Endothelial cell of umbilical vein (primary cell): ENCODE measurements at regions not wholly inside any gene's neighbourhood (a gene's known extent, or its start where the extent isn't known, plus 50 kb on each side); places are given as distances from the start of the nearest gene placed in this dataset.

Source experiments
- BruUV-seq: library from RNA; stranded (reverse); fragments of 400-500 nt; replicated peaks from 2 replicates; lab custom pipeline; 2021; lab: Mats Ljungman, UMichigan
- CTCF ChIA-PET: fragments of 300-600, 350-600 bp; sonication (Branson Sonifier 250); formaldehyde crosslinking; loops from one replicate; lab custom pipeline; 2021; ENCODE audit warnings: antibody characterized with exemption, inconsistent platforms; lab: Charles Lee
- POLR2A ChIA-PET: fragments of 300-600, 350-600 bp; sonication (Branson Sonifier 250); formaldehyde crosslinking; loops from one replicate; lab custom pipeline; 2021; ENCODE audit warnings: antibody characterized with exemption, inconsistent platforms; lab: Charles Lee
- DNase-seq: peaks from one replicate; pipeline ENCODE4 v3.0.0-alpha.2; 2011; ENCODE audit warnings: low read depth, low spot score
- FAIRE-seq: peaks from 2 replicates; lab custom pipeline; 2011; peaks lifted over from hg19 to GRCh38; lab: Jason Lieb, UNC
- H2AFZ ChIP-seq: 2 replicates; pipeline ENCODE4 v1.6.0; 2012; ENCODE audit warnings: low read depth, low read length, control low read depth, inconsistent platforms
- H3K27ac ChIP-seq: 2 replicates; pipeline ENCODE4 v1.5.1; 2011; ENCODE audit warnings: low read depth, mild to moderate bottlenecking, control low read depth, low read length, moderate library complexity; ENCODE audit not compliant: insufficient read depth
- H3K27me3 ChIP-seq, 2 experiments: 2 replicates each; pipeline versions ENCODE4 v1.6.0 to v1.6.1; 2011; ENCODE audit warnings: low read length in 2 of 2, mixed read lengths in 1 of 2; ENCODE audit not compliant: control insufficient read depth in 2 of 2, insufficient read depth in 2 of 2
- H3K36me3 ChIP-seq, 2 experiments: 2 replicates in 1 of 2; 3 replicates in 1 of 2; pipeline ENCODE4 v1.5.1; 2011; ENCODE audit warnings: low read length in 2 of 2, mild to moderate bottlenecking in 1 of 2, moderate library complexity in 1 of 2; ENCODE audit not compliant: control insufficient read depth in 2 of 2, insufficient read depth in 2 of 2; ENCODE audit errors: extremely low read depth in 1 of 2
- H3K4me1 ChIP-seq: 3 replicates; pipeline ENCODE4 v1.5.1; 2011; ENCODE audit warnings: mild to moderate bottlenecking, low read length; ENCODE audit not compliant: control insufficient read depth, insufficient read depth; ENCODE audit errors: extremely low read depth
- H3K4me2 ChIP-seq: 2 replicates; pipeline ENCODE4 v1.6.1; 2011; ENCODE audit warnings: low read length, control low read depth, mixed read lengths; ENCODE audit not compliant: insufficient read depth
- H3K4me3 ChIP-seq, 3 experiments: fragments of 200-600 bp in 1 of 3; sonication (generic), shearing (Covaris generic) in 1 of 3; replicated peaks in 1 of 3; 2 replicates each; pipeline ENCODE4 v1.5.1; 2011 to 2016; ENCODE audit warnings: control low read depth in 3 of 3, low read length in 3 of 3, mild to moderate bottlenecking in 2 of 3, inconsistent platforms in 1 of 3, low read depth in 1 of 3, moderate library complexity in 1 of 3; ENCODE audit not compliant: insufficient read depth in 1 of 3
- H3K79me2 ChIP-seq: 2 replicates; pipeline ENCODE4 v1.6.0; 2012; ENCODE audit warnings: low read length, inconsistent platforms; ENCODE audit not compliant: control insufficient read depth, insufficient read depth
- H3K9ac ChIP-seq: replicated peaks from 2 replicates; pipeline ENCODE3; 2011; ENCODE audit warnings: low read length, control low read depth; ENCODE audit not compliant: insufficient read depth; ENCODE audit errors: extremely low read depth
- H3K9me1 ChIP-seq: replicated peaks from 3 replicates; pipeline ENCODE4 v1.6.0; 2011; ENCODE audit warnings: mild to moderate bottlenecking, low read length; ENCODE audit not compliant: control insufficient read depth, insufficient read depth; ENCODE audit errors: extremely low read depth
- H3K9me3 ChIP-seq: replicated peaks from 2 replicates; pipeline ENCODE4 v1.5.1; 2012; ENCODE audit warnings: low read length, inconsistent platforms; ENCODE audit not compliant: control insufficient read depth, insufficient read depth
- H4K20me1 ChIP-seq: replicated peaks from 2 replicates; pipeline ENCODE3; 2011; ENCODE audit warnings: mild to moderate bottlenecking, low read length; ENCODE audit not compliant: control insufficient read depth, insufficient read depth; ENCODE audit errors: extremely low read depth
- CTCF ChIP-seq, 2 donors: IDR thresholded peaks; 1 replicate in 1 of 2; 2 replicates in 1 of 2; pipeline ENCODE4 v1.5.1; 2011; ENCODE audit warnings: low read length in 2 of 2, mild to moderate bottlenecking in 2 of 2, moderate library complexity in 2 of 2, control low read depth in 1 of 2, inconsistent platforms in 1 of 2, low read depth in 1 of 2; ENCODE audit not compliant: insufficient read depth in 1 of 2; ENCODE audit errors: extremely low read depth in 1 of 2
- EZH2 ChIP-seq: IDR thresholded peaks from 2 replicates; pipeline ENCODE4 v1.6.1; 2012; ENCODE audit warnings: borderline replicate concordance, low read depth, mild to moderate bottlenecking, moderate library complexity, low read length, inconsistent platforms; ENCODE audit not compliant: severe bottlenecking
- FOS ChIP-seq: IDR thresholded peaks from 2 replicates; pipeline ENCODE4 v1.6.1; 2011; ENCODE audit warnings: mild to moderate bottlenecking, low read length, moderate library complexity, borderline replicate concordance; ENCODE audit not compliant: insufficient read depth
- GATA2 ChIP-seq: IDR thresholded peaks from 2 replicates; pipeline ENCODE4 v1.7.0; 2011; ENCODE audit warnings: low read depth, mild to moderate bottlenecking, moderate library complexity, mixed read lengths, low read length; ENCODE audit not compliant: insufficient read length, insufficient read depth
- JUN ChIP-seq: IDR thresholded peaks from 2 replicates; pipeline ENCODE4 v1.6.1; 2011; ENCODE audit warnings: borderline replicate concordance, low read depth; ENCODE audit not compliant: insufficient read length, insufficient read depth
- MYC ChIP-seq: IDR thresholded peaks from one replicate; pipeline ENCODE4 v1.6.1; 2011; ENCODE audit warnings: mild to moderate bottlenecking, low read depth, low read length
- POLR2A ChIP-seq: IDR thresholded peaks from 2 replicates; pipeline ENCODE4 v1.6.1; 2012; ENCODE audit warnings: low read depth, mild to moderate bottlenecking, control low read depth, low read length
- dilution Hi-C: fragments of 300-500 bp; cut with MboI; formaldehyde crosslinking; loops from one replicate; pipeline ENCODE4 v1.15.0; 2019; ENCODE audit warnings: low sequenced_read_pairs; ENCODE audit not compliant: extremely low pct_ligation_motif_present
- intact Hi-C: fragments of 100-400 bp; cut with micrococcal nuclease; formaldehyde crosslinking; loops from one replicate; pipeline ENCODE4 v1.10.0; 2022

- Histone ChIP-seq H3K4me1 (no peaks in the 10 kb centered on the region), H3K4me3 (no peak overlapping the region), H2AFZ (no peak overlapping the region), H3K36me3 (no peaks in the 10 kb centered on the region), H3K9me3 (no peaks in the 10 kb centered on the region), H4K20me1 (no peaks in the 10 kb centered on the region), H3K4me2 (no peak overlapping the region), H3K27me3 (peaks cover 3 to 10% of the 10 kb centered on the region in 2 experiments), H3K9me1 (no peaks in the 10 kb centered on the region), H3K9ac (no peak overlapping the region), H3K79me2 (no peaks in the 10 kb centered on the region), H3K27ac (no peak overlapping the region)
- ChIA-PET POLR2A (no interaction called here), CTCF (interaction anchor here (0.6 to 4.8 kb wide), 12 partner anchors 8 to 297 kb away, joined by 3 to 33 read pairs (median 4); no protein-coding TSS in a partner anchor)
- FAIRE-seq (peak; percentile 66), DNase-seq (no peak)
- no TSS peak for BruUV-seq
- intact Hi-C loops = no loop called here
- dilution Hi-C loops = no loop called here
- peak; percentile 38 to 58 for TF ChIP-seq CTCF (IDR thresholded peaks at IDR 0.05; ENCODE audit: extremely low read depth in 1 of 2, insufficient read depth in 1 of 2, low read depth in 1 of 2, low read length in 2 of 2)
- no peak for TF ChIP-seq FOS
Measured at GRCh38 chr7:142485617-142486226, 227.9 kb upstream of the PRSS58 start.

- no peaks in the 10 kb centered on the region for H4K20me1 ChIP-seq
- dilution Hi-C loops = no loop called here
- H3K9me1 ChIP-seq = no peaks in the 10 kb centered on the region
- ChIA-PET CTCF (interaction anchor here (1.0 to 4.6 kb wide), 12 partner anchors 11 to 124 kb away, joined by 3 to 37 read pairs (median 6); no protein-coding TSS in a partner anchor), POLR2A (no interaction called here)
- H3K9me3 ChIP-seq = no peaks in the 10 kb centered on the region
- intact Hi-C loops = loop anchor here (1.0 to 5.0 kb wide), 5 partner anchors 13 to 99 kb away; no protein-coding TSS in a partner anchor
- no peak overlapping the region for H3K9ac ChIP-seq
- FAIRE-seq (no peak), DNase-seq (no peak)
- H3K4me1 ChIP-seq = no peaks in the 10 kb centered on the region
- no peak overlapping the region for H3K4me3 ChIP-seq
- H3K4me2 ChIP-seq = no peak overlapping the region
- TF ChIP-seq EZH2 (no peak), MYC (no peak), GATA2 (no peak), POLR2A (no peak), JUN (no peak), CTCF (IDR thresholded peaks at IDR 0.05; ENCODE audit: extremely low read depth in 1 of 2, insufficient read depth in 1 of 2, low read depth in 1 of 2, low read length in 2 of 2) (no peak)
- no peak overlapping the region for H2AFZ ChIP-seq
- peaks cover 3 to 12% of the 10 kb centered on the region in 2 experiments for H3K27me3 ChIP-seq
- no peaks in the 10 kb centered on the region for H3K36me3 ChIP-seq
- no TSS peak for BruUV-seq
- no peak overlapping the region for H3K27ac ChIP-seq
- no peaks in the 10 kb centered on the region for H3K79me2 ChIP-seq
Measured at GRCh38 chr7:142483659-142484317, 225.9 kb upstream of the PRSS58 start.
